SK-N-SH (cell line): ENCODE measurements at regions not wholly inside any gene's neighbourhood (a gene's known extent, or its start where the extent isn't known, plus 50 kb on each side); places are given as distances from the start of the nearest gene placed in this dataset.

Experiments used
- CTCF ChIA-PET: fragments of 300-600, 350-600 bp; formaldehyde crosslinking; extraction: SDS; loops from one replicate; lab custom pipeline; 2021; lab: Yijun Ruan, JAX
- POLR2A ChIA-PET: fragments of 350-600 bp; sonication (Branson Sonifier 250); formaldehyde crosslinking; extraction: SDS; loops from one replicate; lab custom pipeline; 2020; ENCODE audit warnings: antibody characterized with exemption, inconsistent platforms; lab: Yijun Ruan, JAX
- DNase-seq: peaks from one replicate; pipeline ENCODE4 v3.0.0; 2012
- H2AFZ ChIP-seq: fragments of 200-600 bp; sonication (generic); 2 replicates; pipeline ENCODE4 v1.8.1; 2016; ENCODE audit warnings: antibody characterized with exemption, mild to moderate bottlenecking, low read depth
- H3F3A ChIP-seq: fragments of 200-600 bp; sonication (generic); replicated peaks from 2 replicates; pipeline ENCODE3; 2016; ENCODE audit warnings: antibody characterized with exemption, mild to moderate bottlenecking; ENCODE audit not compliant: insufficient read depth
- H3K27ac ChIP-seq, 2 experiments: fragments of 200-500 bp in 1 of 2; fragments of 200-600 bp in 1 of 2; sonication (Bioruptor generic) in 1 of 2; sonication (generic), shearing (Covaris generic) in 1 of 2; 2 replicates each; pipeline versions ENCODE4 v1.5.1 to v1.6.1; 2014 to 2016; ENCODE audit warnings: low read depth in 2 of 2, inconsistent platforms in 1 of 2, low read length in 1 of 2, mild to moderate bottlenecking in 1 of 2, mixed read lengths in 1 of 2
- H3K27me3 ChIP-seq: fragments of 200-600 bp; sonication (generic), shearing (Covaris generic); 2 replicates; pipeline ENCODE4 v1.6.1; 2016; ENCODE audit warnings: mixed run types; ENCODE audit not compliant: insufficient read depth
- H3K36me3 ChIP-seq, 2 experiments: fragments of 200-500 bp in 1 of 2; fragments of 200-600 bp in 1 of 2; sonication (Bioruptor generic) in 1 of 2; sonication (generic) in 1 of 2; replicated peaks in 1 of 2; 2 replicates each; pipeline versions ENCODE3 to v1.5.1; 2014 to 2016; ENCODE audit warnings: low read length in 1 of 2, mild to moderate bottlenecking in 1 of 2; ENCODE audit not compliant: insufficient read depth in 2 of 2, control insufficient read depth in 1 of 2
- H3K4me1 ChIP-seq, 2 experiments: fragments of 200-500 bp in 1 of 2; fragments of 200-600 bp in 1 of 2; sonication (Bioruptor generic) in 1 of 2; sonication (generic), shearing (Covaris generic) in 1 of 2; 2 replicates each; pipeline versions ENCODE4 v1.5.1 to v1.6.1; 2014 to 2016; ENCODE audit warnings: low read depth in 1 of 2, low read length in 1 of 2, mixed run types in 1 of 2; ENCODE audit not compliant: insufficient read depth in 2 of 2, control insufficient read depth in 1 of 2
- H3K4me2 ChIP-seq: fragments of 200-600 bp; sonication (generic), shearing (Covaris generic); 2 replicates; pipeline ENCODE4 v1.6.1; 2017; ENCODE audit warnings: mixed run types
- H3K4me3 ChIP-seq, 2 experiments: fragments of 200-500 bp in 1 of 2; fragments of 200-600 bp in 1 of 2; sonication (Bioruptor generic) in 1 of 2; sonication (generic), shearing (Covaris generic) in 1 of 2; 2 replicates each; pipeline versions ENCODE4 v1.5.1 to v1.8.1; 2014 to 2016; ENCODE audit warnings: low read depth in 2 of 2, inconsistent platforms in 1 of 2, low read length in 1 of 2, mild to moderate bottlenecking in 1 of 2, mixed read lengths in 1 of 2, moderate library complexity in 1 of 2
- H3K79me2 ChIP-seq: fragments of 200-600 bp; sonication (generic); 2 replicates; pipeline ENCODE4 v1.8.1; 2017; ENCODE audit warnings: mild to moderate bottlenecking; ENCODE audit not compliant: insufficient read depth
- H3K9ac ChIP-seq: fragments of 200-600 bp; sonication (generic); 2 replicates; pipeline ENCODE4 v1.6.1; 2017; ENCODE audit warnings: mixed run types
- H3K9me2 ChIP-seq: fragments of 200-600 bp; sonication (generic); 2 replicates; pipeline ENCODE4 v1.6.1; 2017; ENCODE audit warnings: mixed run types
- H3K9me3 ChIP-seq: fragments of 200-600 bp; sonication (generic); 2 replicates; pipeline ENCODE4 v1.6.1; 2017; ENCODE audit warnings: mixed run types, mild to moderate bottlenecking, moderate library complexity
- H4K20me1 ChIP-seq: fragments of 200-600 bp; sonication (generic); 2 replicates; pipeline ENCODE4 v1.6.1; 2017; ENCODE audit warnings: mild to moderate bottlenecking, mixed run types; ENCODE audit not compliant: insufficient read depth
- CHD2 ChIP-seq: fragments of 150-350 bp; IDR thresholded peaks from 2 replicates; pipeline ENCODE4 v1.6.1; 2018; ENCODE audit warnings: low read length; ENCODE audit not compliant: partially characterized antibody
- ELF1 ChIP-seq: IDR thresholded peaks from 2 replicates; pipeline ENCODE4 v1.4.0; 2012
- EP300 ChIP-seq, 2 experiments: IDR thresholded peaks; 2 replicates each; pipeline versions ENCODE4 v1.4.0 to v1.6.1; 2012; ENCODE audit warnings: borderline replicate concordance in 1 of 2, low read depth in 1 of 2, low read length in 1 of 2
- FOSL2 ChIP-seq: IDR thresholded peaks from 2 replicates; pipeline ENCODE4 v1.4.0; 2012; ENCODE audit warnings: low read depth, mild to moderate bottlenecking, moderate library complexity, borderline replicate concordance
- JUND ChIP-seq: IDR thresholded peaks from 2 replicates; pipeline ENCODE4 v1.4.0; 2012
- MEF2A ChIP-seq: IDR thresholded peaks from 2 replicates; pipeline ENCODE4 v1.4.0; 2012; ENCODE audit warnings: low read depth, borderline replicate concordance
- MXI1 ChIP-seq: IDR thresholded peaks from 2 replicates; pipeline ENCODE4 v1.6.1; 2012; ENCODE audit warnings: mild to moderate bottlenecking, low read depth, low read length, improper control_type of control experiment
- NFIC ChIP-seq: IDR thresholded peaks from 2 replicates; pipeline ENCODE4 v1.4.0; 2012; ENCODE audit warnings: borderline replicate concordance
- NRF1 ChIP-seq: IDR thresholded peaks from 2 replicates; pipeline ENCODE4 v1.6.1; 2012; ENCODE audit warnings: low read depth, mild to moderate bottlenecking, low read length
- PBX3 ChIP-seq: IDR thresholded peaks from 2 replicates; pipeline ENCODE4; 2012
- POLR2AphosphoS5 ChIP-seq: IDR thresholded peaks from 2 replicates; pipeline ENCODE4 v1.6.1; 2012; ENCODE audit warnings: low read depth, low read length
- RAD21 ChIP-seq: IDR thresholded peaks from 2 replicates; pipeline ENCODE4 v1.6.1; 2012; ENCODE audit warnings: mild to moderate bottlenecking, low read length
- RCOR1 ChIP-seq: fragments of 150-350 bp; IDR thresholded peaks from 2 replicates; pipeline ENCODE4 v1.6.1; 2017; ENCODE audit warnings: antibody characterized with exemption, low read length
- RFX5 ChIP-seq: IDR thresholded peaks from 2 replicates; pipeline ENCODE4 v1.6.1; 2012; ENCODE audit warnings: mild to moderate bottlenecking, improper control_type of control experiment, low read length
- RXRA ChIP-seq: IDR thresholded peaks from 2 replicates; pipeline ENCODE4 v1.4.0; 2012; ENCODE audit warnings: low read depth, mild to moderate bottlenecking, borderline replicate concordance
- SIN3A ChIP-seq: IDR thresholded peaks from 2 replicates; pipeline ENCODE4 v1.6.1; 2012; ENCODE audit warnings: low read depth, mild to moderate bottlenecking, low read length, moderate library complexity, borderline replicate concordance
- SMC3 ChIP-seq: IDR thresholded peaks from 2 replicates; pipeline ENCODE4 v1.6.1; 2012; ENCODE audit warnings: low read depth, low read length, improper control_type of control experiment
- TCF12 ChIP-seq: IDR thresholded peaks from 2 replicates; pipeline ENCODE4 v1.4.0; 2012
- TEAD4 ChIP-seq: IDR thresholded peaks from 2 replicates; pipeline ENCODE4 v1.4.0; 2012; ENCODE audit warnings: mild to moderate bottlenecking, borderline replicate concordance; ENCODE audit not compliant: insufficient read depth
- USF1 ChIP-seq: IDR thresholded peaks from 2 replicates; pipeline ENCODE4 v1.4.0; 2012; ENCODE audit warnings: low read depth, borderline replicate concordance
- USF2 ChIP-seq: fragments of 150-350 bp; IDR thresholded peaks from 2 replicates; pipeline ENCODE4 v1.6.1; 2017; ENCODE audit warnings: antibody characterized with exemption, low read length, low read depth, borderline replicate concordance
- WGBS: methylation state at CpG from one replicate; pipeline ENCODE4 v1.1.6; 2017; ENCODE audit warnings: low lambda C conversion rate; 5-methylcytosine and 5-hydroxymethylcytosine counted together

GRCh38 chr6:130681028-130681427 lies 146.2 kb upstream of the SMLR1 start:
- no peaks in the 10 kb centered on the region for H3K27me3 ChIP-seq
- H3K4me1 ChIP-seq = peaks cover 0 to 5% of the 10 kb centered on the region in 2 experiments; a peak in 1 of 4 replicates
- H3K9me3 ChIP-seq = no peaks in the 10 kb centered on the region
- H3K9me2 ChIP-seq = no peaks in the 10 kb centered on the region
- ChIA-PET POLR2A (no interaction called here), CTCF (no interaction called here)
- peak overlapping the region; percentile 61; the same call in 1 of the 2 replicates for H2AFZ ChIP-seq
- no peaks in the 10 kb centered on the region for H3K79me2 ChIP-seq
- H3K4me3 ChIP-seq = no peak overlapping the region
- no peaks in the 10 kb centered on the region for H4K20me1 ChIP-seq
- peak overlapping the region; percentile 36; the same call in 1 of the 2 replicates for H3K4me2 ChIP-seq
- DNase-seq = no peak
- H3F3A ChIP-seq = no peaks in the 10 kb centered on the region
- peak overlapping the region; percentile 58 to 90; a peak in 3 of 4 replicates for H3K27ac ChIP-seq
- 6% methylated on average over 1 of the region's 1 CpG for WGBS
- TF ChIP-seq SMC3 = no peak
- no peak for TF ChIP-seq ELF1
- peak; percentile 30; the same call in 1 of the 2 replicates for TF ChIP-seq RXRA
- peak; percentile 84 for TF ChIP-seq MEF2A
- no peak for TF ChIP-seq NRF1
- no peak for TF ChIP-seq USF2
- peak; percentile 24; the same call in 1 of the 2 replicates for TF ChIP-seq PBX3
- no peak for TF ChIP-seq NFIC
- TF ChIP-seq POLR2AphosphoS5 = peak; percentile 13; the same call in 1 of the 2 replicates
- TF ChIP-seq MXI1 = no peak
- TF ChIP-seq FOSL2 = peak; percentile 39; the same call in 1 of the 2 replicates
- peak; percentile 39; the same call in 1 of the 2 replicates for TF ChIP-seq JUND
- TF ChIP-seq TEAD4 = 0 out of 2 replicates have a peak, but pooled peaks have one; percentile 14
- TF ChIP-seq CHD2 = no peak
- TF ChIP-seq EP300 (IDR thresholded peaks at IDR 0.05; ENCODE audit: borderline replicate concordance in 1 of 2, low read depth in 1 of 2, low read length in 1 of 2) = 0 out of 4 replicates have a peak, but pooled peaks of 1 of the 2 experiments have one; percentile 20
- TF ChIP-seq TCF12 = peak; percentile 14; the same call in 1 of the 2 replicates
- TF ChIP-seq RFX5 = no peak
- TF ChIP-seq, all 33 proteins: peak for 9
- Histone ChIP-seq H3K36me3 (no peaks in the 10 kb centered on the region), H3K9ac (no peak overlapping the region)

GRCh38 chr6:130682066-130682465 lies 145.1 kb upstream of the SMLR1 start:
- Histone ChIP-seq H3K79me2 (no peaks in the 10 kb centered on the region), H3K27ac (peak overlapping the region in 1 of 2 experiments; percentile 90; a peak in 1 of 4 replicates), H3K4me1 (peaks cover 0 to 5% of the 10 kb centered on the region in 2 experiments; a peak in 1 of 4 replicates), H3K36me3 (no peaks in the 10 kb centered on the region), H3K4me3 (no peak overlapping the region), H4K20me1 (no peaks in the 10 kb centered on the region), H3K9me3 (no peaks in the 10 kb centered on the region), H3F3A (no peaks in the 10 kb centered on the region), H3K9me2 (no peaks in the 10 kb centered on the region), H3K4me2 (no peak overlapping the region), H3K9ac (no peak overlapping the region), H2AFZ (no peak overlapping the region), H3K27me3 (no peaks in the 10 kb centered on the region)
- ChIA-PET CTCF (no interaction called here), POLR2A (no interaction called here)
- DNase-seq = no peak
- WGBS = 69% methylated on average over 5 of the region's 5 CpGs
- TF ChIP-seq USF1 (no peak), PBX3 (no peak), RAD21 (no peak), USF2 (no peak), SIN3A (no peak), NRF1 (no peak), RCOR1 (no peak), MXI1 (no peak), ELF1 (no peak)
